HepG2 (cell line): ENCODE measurements at regions not wholly inside any gene's neighbourhood (a gene's known extent, or its start where the extent isn't known, plus 50 kb on each side); places are given as distances from the start of the nearest gene placed in this dataset.

Experiments
- DNMT1 ChIP-seq: sonication (generic); formaldehyde crosslinking; IDR thresholded peaks from 2 replicates; pipeline ENCODE4 v1.5.1; 2020; ENCODE audit warnings: mild to moderate bottlenecking, missing genetic modification reagents
- DR1 ChIP-seq: sonication (generic); formaldehyde crosslinking; IDR thresholded peaks from 2 replicates; pipeline ENCODE4 v1.8.0; 2021; ENCODE audit warnings: mild to moderate bottlenecking, missing genetic modification reagents, inconsistent platforms
- GATAD1 ChIP-seq: IDR thresholded peaks from 2 replicates; pipeline ENCODE4 v1.6.1; 2016; ENCODE audit warnings: missing genetic modification reagents, missing compliant biosample characterization
- KDM4B ChIP-seq: sonication (generic); formaldehyde crosslinking; IDR thresholded peaks from 2 replicates; pipeline ENCODE4 v1.4.0; 2020; ENCODE audit warnings: missing genetic modification reagents
- MTERF4 ChIP-seq: sonication (generic); formaldehyde crosslinking; IDR thresholded peaks from 2 replicates; pipeline ENCODE4 v1.8.0; 2023; ENCODE audit warnings: mild to moderate bottlenecking, missing genetic modification reagents
- NR2F6 ChIP-seq, 2 experiments: IDR thresholded peaks; 2 replicates each; pipeline ENCODE4 v1.6.1; 2016; ENCODE audit warnings: antibody characterized with exemption in 1 of 2, mild to moderate bottlenecking in 1 of 2
- PAWR ChIP-seq: sonication (generic); formaldehyde crosslinking; IDR thresholded peaks from 2 replicates; pipeline ENCODE4 v1.4.0; 2020; ENCODE audit warnings: missing genetic modification reagents, mild to moderate bottlenecking, borderline replicate concordance
- PHF21A ChIP-seq: sonication (generic); formaldehyde crosslinking; IDR thresholded peaks from 2 replicates; pipeline ENCODE4 v1.5.0; 2020; ENCODE audit warnings: mild to moderate bottlenecking, missing genetic modification reagents
- RXRB ChIP-seq: IDR thresholded peaks from 2 replicates; pipeline ENCODE4 v1.6.1; 2016; ENCODE audit warnings: borderline replicate concordance, missing genetic modification reagents, missing compliant biosample characterization
- TF ChIP-seq, protein P1 (sequence below): IDR thresholded peaks from 2 replicates; pipeline ENCODE4 v1.6.1; 2016; ENCODE audit warnings: low read depth, control low read depth
- TF ChIP-seq, protein P2 (sequence below): sonication (generic); formaldehyde crosslinking; IDR thresholded peaks from 2 replicates; pipeline ENCODE4 v1.5.1; 2020; ENCODE audit warnings: mild to moderate bottlenecking, missing genetic modification reagents, borderline replicate concordance

DNA sequence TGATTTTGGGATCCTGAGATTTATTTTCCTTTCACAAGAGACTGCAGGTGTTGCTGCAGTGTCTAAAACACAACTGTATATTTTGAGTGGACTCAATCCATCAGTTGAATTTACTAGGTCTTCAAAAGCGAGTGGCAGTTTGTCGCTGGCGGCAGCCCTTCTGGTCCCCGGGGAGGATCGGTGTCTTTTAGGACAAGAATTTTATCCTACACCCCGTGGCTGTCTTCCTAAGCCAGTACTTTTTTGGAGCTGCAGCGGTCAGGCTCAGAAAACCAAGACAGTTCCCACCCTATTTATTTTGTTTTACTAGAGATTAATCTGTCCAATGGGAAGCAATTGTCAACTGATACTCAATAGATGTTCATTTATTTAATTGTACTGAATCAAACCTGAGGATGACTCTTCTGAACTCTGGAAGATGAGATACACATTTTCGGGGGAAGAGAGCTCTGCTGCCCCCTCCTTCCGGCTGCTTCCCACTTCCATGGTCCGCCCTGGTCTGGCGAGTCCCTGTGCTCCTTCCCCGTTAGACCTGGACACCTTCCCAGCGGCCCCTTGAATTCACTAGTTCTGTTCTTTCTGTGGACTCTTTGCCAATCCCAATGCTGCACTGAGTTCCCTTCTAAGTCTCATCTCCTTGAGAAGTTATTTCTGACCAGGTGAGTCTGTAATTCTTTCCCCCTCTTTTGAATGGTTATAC, 90.6 kb downstream of the ERMARD start (continued):
- TF ChIP-seq, protein P1, sequence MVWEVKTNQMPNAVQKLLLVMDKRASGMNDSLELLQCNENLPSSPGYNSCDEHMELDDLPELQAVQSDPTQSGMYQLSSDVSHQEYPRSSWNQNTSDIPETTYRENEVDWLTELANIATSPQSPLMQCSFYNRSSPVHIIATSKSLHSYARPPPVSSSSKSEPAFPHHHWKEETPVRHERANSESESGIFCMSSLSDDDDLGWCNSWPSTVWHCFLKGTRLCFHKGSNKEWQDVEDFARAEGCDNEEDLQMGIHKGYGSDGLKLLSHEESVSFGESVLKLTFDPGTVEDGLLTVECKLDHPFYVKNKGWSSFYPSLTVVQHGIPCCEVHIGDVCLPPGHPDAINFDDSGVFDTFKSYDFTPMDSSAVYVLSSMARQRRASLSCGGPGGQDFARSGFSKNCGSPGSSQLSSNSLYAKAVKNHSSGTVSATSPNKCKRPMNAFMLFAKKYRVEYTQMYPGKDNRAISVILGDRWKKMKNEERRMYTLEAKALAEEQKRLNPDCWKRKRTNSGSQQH, result no peak
- TF ChIP-seq PHF21A (CRISPR knock-in tag) (no peak), DNMT1 (CRISPR knock-in tag) (no peak), NR2F6 (IDR thresholded peaks at IDR 0.05) (no peak), NR2F6 (CRISPR knock-in tag; IDR thresholded peaks at IDR 0.05) (no peak), GATAD1 (CRISPR knock-in tag) (no peak), PAWR (CRISPR knock-in tag) (no peak), MTERF4 (CRISPR knock-in tag) (no peak), RXRB (CRISPR knock-in tag) (no peak), KDM4B (CRISPR knock-in tag) (no peak), DR1 (CRISPR knock-in tag) (no peak)
- TF ChIP-seq, protein P2, sequence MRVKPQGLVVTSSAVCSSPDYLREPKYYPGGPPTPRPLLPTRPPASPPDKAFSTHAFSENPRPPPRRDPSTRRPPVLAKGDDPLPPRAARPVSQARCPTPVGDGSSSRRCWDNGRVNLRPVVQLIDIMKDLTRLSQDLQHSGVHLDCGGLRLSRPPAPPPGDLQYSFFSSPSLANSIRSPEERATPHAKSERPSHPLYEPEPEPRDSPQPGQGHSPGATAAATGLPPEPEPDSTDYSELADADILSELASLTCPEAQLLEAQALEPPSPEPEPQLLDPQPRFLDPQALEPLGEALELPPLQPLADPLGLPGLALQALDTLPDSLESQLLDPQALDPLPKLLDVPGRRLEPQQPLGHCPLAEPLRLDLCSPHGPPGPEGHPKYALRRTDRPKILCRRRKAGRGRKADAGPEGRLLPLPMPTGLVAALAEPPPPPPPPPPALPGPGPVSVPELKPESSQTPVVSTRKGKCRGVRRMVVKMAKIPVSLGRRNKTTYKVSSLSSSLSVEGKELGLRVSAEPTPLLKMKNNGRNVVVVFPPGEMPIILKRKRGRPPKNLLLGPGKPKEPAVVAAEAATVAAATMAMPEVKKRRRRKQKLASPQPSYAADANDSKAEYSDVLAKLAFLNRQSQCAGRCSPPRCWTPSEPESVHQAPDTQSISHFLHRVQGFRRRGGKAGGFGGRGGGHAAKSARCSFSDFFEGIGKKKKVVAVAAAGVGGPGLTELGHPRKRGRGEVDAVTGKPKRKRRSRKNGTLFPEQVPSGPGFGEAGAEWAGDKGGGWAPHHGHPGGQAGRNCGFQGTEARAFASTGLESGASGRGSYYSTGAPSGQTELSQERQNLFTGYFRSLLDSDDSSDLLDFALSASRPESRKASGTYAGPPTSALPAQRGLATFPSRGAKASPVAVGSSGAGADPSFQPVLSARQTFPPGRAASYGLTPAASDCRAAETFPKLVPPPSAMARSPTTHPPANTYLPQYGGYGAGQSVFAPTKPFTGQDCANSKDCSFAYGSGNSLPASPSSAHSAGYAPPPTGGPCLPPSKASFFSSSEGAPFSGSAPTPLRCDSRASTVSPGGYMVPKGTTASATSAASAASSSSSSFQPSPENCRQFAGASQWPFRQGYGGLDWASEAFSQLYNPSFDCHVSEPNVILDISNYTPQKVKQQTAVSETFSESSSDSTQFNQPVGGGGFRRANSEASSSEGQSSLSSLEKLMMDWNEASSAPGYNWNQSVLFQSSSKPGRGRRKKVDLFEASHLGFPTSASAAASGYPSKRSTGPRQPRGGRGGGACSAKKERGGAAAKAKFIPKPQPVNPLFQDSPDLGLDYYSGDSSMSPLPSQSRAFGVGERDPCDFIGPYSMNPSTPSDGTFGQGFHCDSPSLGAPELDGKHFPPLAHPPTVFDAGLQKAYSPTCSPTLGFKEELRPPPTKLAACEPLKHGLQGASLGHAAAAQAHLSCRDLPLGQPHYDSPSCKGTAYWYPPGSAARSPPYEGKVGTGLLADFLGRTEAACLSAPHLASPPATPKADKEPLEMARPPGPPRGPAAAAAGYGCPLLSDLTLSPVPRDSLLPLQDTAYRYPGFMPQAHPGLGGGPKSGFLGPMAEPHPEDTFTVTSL (CRISPR knock-in tag), result no peak
